ENCODE measurements at regions not wholly inside any gene's neighbourhood (a gene's known extent, or its start where the extent isn't known, plus 50 kb on each side); places are given as distances from the start of the nearest gene placed in this dataset.

- H3K27me3 ChIP-seq (ENCODE audit: insufficient read depth in 3 of 3, low read length in 2 of 3) = no peaks in the 10 kb centered on the region
- DNase-seq (no peak), ATAC-seq (no peak)
- no peak overlapping the region for H3K27ac ChIP-seq
- H3K4me3 ChIP-seq = no peak overlapping the region
- H3K4me1 ChIP-seq = no peaks in the 10 kb centered on the region
- no peaks in the 10 kb centered on the region for H3K36me3 ChIP-seq (ENCODE audit: insufficient read depth in 1 of 2, low read depth in 1 of 2)
- no peaks in the 10 kb centered on the region for H3K9me3 ChIP-seq
- TF ChIP-seq, protein P1, sequence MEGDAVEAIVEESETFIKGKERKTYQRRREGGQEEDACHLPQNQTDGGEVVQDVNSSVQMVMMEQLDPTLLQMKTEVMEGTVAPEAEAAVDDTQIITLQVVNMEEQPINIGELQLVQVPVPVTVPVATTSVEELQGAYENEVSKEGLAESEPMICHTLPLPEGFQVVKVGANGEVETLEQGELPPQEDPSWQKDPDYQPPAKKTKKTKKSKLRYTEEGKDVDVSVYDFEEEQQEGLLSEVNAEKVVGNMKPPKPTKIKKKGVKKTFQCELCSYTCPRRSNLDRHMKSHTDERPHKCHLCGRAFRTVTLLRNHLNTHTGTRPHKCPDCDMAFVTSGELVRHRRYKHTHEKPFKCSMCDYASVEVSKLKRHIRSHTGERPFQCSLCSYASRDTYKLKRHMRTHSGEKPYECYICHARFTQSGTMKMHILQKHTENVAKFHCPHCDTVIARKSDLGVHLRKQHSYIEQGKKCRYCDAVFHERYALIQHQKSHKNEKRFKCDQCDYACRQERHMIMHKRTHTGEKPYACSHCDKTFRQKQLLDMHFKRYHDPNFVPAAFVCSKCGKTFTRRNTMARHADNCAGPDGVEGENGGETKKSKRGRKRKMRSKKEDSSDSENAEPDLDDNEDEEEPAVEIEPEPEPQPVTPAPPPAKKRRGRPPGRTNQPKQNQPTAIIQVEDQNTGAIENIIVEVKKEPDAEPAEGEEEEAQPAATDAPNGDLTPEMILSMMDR (IDR thresholded peaks at IDR 0.05) = no peak
- intact Hi-C loops (cut with DNase I) = no loop called here
Measured at GRCh38 chr3:178152988-178153387, 383.2 kb upstream of the KCNMB2 start.

DNA sequence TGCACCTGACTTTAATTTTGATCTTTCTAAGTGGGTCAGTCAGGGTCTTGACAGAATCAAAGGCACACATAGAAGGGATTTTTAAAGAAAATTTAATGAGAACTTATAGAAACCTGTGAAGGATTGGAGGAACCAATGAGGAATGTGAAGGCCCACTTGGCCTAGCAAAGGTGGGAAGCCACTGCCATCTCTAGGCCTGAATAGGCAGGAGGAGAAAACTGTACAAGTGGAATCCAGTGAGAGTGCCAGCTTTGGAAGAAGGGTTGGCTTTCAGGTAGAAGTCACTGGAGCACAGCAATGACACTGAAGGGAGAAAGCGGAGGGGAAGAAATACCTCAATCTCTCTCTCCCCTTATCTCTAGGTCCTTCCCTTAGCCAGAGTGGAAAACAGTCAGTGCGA lies 380.7 kb upstream of the KCNMB2 start:
- TF ChIP-seq, protein P1 (IDR thresholded peaks at IDR 0.05) = peak; percentile 13
- Histone ChIP-seq H3K9me3 (no peaks in the 10 kb centered on the region), H3K27ac (no peak overlapping the region), H3K4me3 (no peak overlapping the region), H3K36me3 (ENCODE audit: insufficient read depth in 1 of 2, low read depth in 1 of 2) (no peaks in the 10 kb centered on the region), H3K4me1 (no peaks in the 10 kb centered on the region), H3K27me3 (ENCODE audit: insufficient read depth in 3 of 3, low read length in 2 of 3) (no peaks in the 10 kb centered on the region)
- DNase-seq = no peak
- ATAC-seq = no peak
- WGBS, 3 donors = 94 to 98% (median 97%) methylated on average over 2 of the region's 2 CpGs
- intact Hi-C loops (cut with DNase I) = no loop called here

- TF ChIP-seq, protein P1 (IDR thresholded peaks at IDR 0.05) = no peak
- DNase-seq (no peak), ATAC-seq (no peak)
- Histone ChIP-seq H3K4me3 (no peak overlapping the region), H3K4me1 (no peaks in the 10 kb centered on the region), H3K27ac (no peak overlapping the region), H3K9me3 (no peaks in the 10 kb centered on the region), H3K36me3 (ENCODE audit: insufficient read depth in 1 of 2, low read depth in 1 of 2) (no peaks in the 10 kb centered on the region), H3K27me3 (ENCODE audit: insufficient read depth in 3 of 3, low read length in 2 of 3) (no peaks in the 10 kb centered on the region)
- WGBS, 3 donors = 66 to 69% (median 68%) methylated on average over 4 of the region's 4 CpGs
- intact Hi-C loops (cut with DNase I) = no loop called here
Measured at GRCh38 chr3:178156301-178156700, 379.9 kb upstream of the KCNMB2 start.

DNA sequence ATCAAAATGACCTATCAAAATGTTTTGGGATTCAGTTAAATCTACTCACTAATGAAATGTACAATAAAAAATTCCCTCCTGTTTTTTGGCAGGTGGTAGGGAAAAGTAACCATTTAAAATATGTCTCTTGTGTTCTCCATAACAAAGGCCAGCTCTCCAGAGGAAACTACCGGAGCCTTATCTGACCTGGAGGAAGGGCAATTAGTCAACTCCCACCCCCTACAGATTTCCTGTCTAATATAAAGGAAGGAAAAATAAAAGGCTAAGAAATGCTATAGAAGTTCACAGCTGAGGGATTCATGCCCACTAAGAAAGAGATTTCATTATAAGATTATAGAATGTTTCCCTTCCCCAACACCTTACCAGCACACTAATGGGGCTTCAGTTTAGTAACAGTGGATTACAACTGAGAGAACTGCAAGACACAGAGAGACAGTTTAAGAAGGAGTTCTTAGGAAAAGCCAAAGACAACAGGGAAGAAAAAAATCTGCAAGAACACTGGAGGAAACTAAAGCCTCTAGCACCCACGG lies 376.5 kb upstream of the KCNMB2 start:
- intact Hi-C loops (cut with DNase I) = no loop called here
- Histone ChIP-seq H3K27me3 (ENCODE audit: insufficient read depth in 3 of 3, low read length in 2 of 3) (no peaks in the 10 kb centered on the region), H3K36me3 (ENCODE audit: insufficient read depth in 1 of 2, low read depth in 1 of 2) (no peaks in the 10 kb centered on the region), H3K4me1 (no peaks in the 10 kb centered on the region), H3K9me3 (no peaks in the 10 kb centered on the region), H3K4me3 (no peak overlapping the region), H3K27ac (no peak overlapping the region)
- TF ChIP-seq, protein P1 (IDR thresholded peaks at IDR 0.05) = no peak
- ATAC-seq (no peak), DNase-seq (no peak)
- 66 to 72% (median 69%) methylated on average over 2 of the region's 2 CpGs for WGBS, 3 donors

- peaks cover 20% of the 10 kb centered on the region for H3K4me1 ChIP-seq
- H3K9me3 ChIP-seq = peaks cover 3% of the 10 kb centered on the region
- H3K27ac ChIP-seq = no peak overlapping the region
- no peak for DNase-seq
- ATAC-seq = no peak
- H3K27me3 ChIP-seq (ENCODE audit: insufficient read depth in 3 of 3, low read length in 2 of 3) = no peaks in the 10 kb centered on the region
- intact Hi-C loops (cut with DNase I) = no loop called here
- 89 to 94% (median 94%) methylated on average over 2 of the region's 2 CpGs for WGBS, 3 donors
- TF ChIP-seq, protein P1 (IDR thresholded peaks at IDR 0.05) = no peak
- H3K4me3 ChIP-seq = no peak overlapping the region
- H3K36me3 ChIP-seq (ENCODE audit: insufficient read depth in 1 of 2, low read depth in 1 of 2) = no peaks in the 10 kb centered on the region
Measured at GRCh38 chr3:178169421-178169820, 366.8 kb upstream of the KCNMB2 start.
